ENCODE measurements at regions not wholly inside any gene's neighbourhood (a gene's known extent, or its start where the extent isn't known, plus 50 kb on each side); places are given as distances from the start of the nearest gene placed in this dataset.
"Not testable (repeated sequence)": the region's sequence is repeated elsewhere in the genome, so short reads cannot be mapped to it uniquely, and the experiment has no call there.

DNA sequence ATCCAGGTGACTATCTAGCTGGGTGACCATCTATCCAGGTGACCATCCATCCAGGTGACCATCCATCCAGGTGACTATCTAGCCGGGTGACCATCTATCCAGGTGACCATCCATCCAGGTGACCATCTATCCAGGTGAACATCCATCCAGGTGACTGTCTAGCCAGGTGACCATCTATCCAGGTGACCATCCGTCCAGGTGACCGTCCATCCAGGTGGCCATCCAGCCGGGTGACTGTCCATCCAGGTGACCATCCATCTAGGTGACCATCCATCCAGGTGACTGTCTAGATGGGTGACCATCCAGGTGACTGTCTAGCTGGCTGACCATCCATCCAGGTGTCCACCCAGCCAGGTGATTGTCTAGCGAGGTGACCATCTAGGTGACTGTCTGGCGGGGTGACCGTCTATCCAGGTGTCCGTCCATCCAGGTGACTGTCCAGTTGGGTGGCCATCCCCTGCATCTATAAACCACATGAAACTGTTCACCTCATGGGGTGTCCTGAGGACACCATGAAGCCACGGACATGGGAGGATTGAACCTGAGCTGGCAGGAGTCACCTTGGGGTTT is 305.3 kb downstream of the NDUFA10 start:
- no peak overlapping the region for H3K4me2 ChIP-seq (ENCODE audit: insufficient read depth, low read length)
- ChIA-PET POLR2A (no interaction called here), CTCF (ENCODE audit: low intra/inter-chr PET ratio) (no interaction called here)
- no peak for ATAC-seq
- H3K9me3 ChIP-seq (replicated peaks; ENCODE audit: control insufficient read depth, insufficient read depth, low read depth, low read length): no peaks in the 10 kb centered on the region
- H2AFZ ChIP-seq (ENCODE audit: low read depth, low read length): no peak overlapping the region
- no peak overlapping the region for H3K9ac ChIP-seq (ENCODE audit: insufficient read depth in 1 of 2, low read depth in 2 of 2, low read length in 2 of 2)
- intact Hi-C loops (cut with micrococcal nuclease) (no loop called here), in situ Hi-C loops (cut with MboI) (no loop called here)
- no peak for FAIRE-seq
- no TSS peak for BruUV-seq (replicated peaks)
- 0 out of 2 replicates have a peak, but pooled peaks cover 4% of the 10 kb centered on the region for H4K20me1 ChIP-seq (replicated peaks; ENCODE audit: control insufficient read depth, insufficient read depth, low read length)
- H3K4me1 ChIP-seq (replicated peaks in 1 of 2; ENCODE audit: control insufficient read depth in 2 of 2, insufficient read depth in 2 of 2, low read length in 2 of 2): no peaks in the 10 kb centered on the region
- no peak overlapping the region for H3K4me3 ChIP-seq
- H3K27ac ChIP-seq (ENCODE audit: extremely low read depth, low read depth, low read length): no peak overlapping the region
- no peak for TF ChIP-seq WHSC1 (IDR thresholded peaks at IDR 0.05; ENCODE audit: low read length)
- peaks cover 0 to 31% of the 10 kb centered on the region in 2 experiments; a peak in 3 of 5 replicates for H3K27me3 ChIP-seq (ENCODE audit: control insufficient read depth in 2 of 2, insufficient read depth in 2 of 2, low read length in 2 of 2)
- DNase-seq (ENCODE audit: extremely low read depth in 1 of 4, low spot score in 3 of 4): no peak
- H3K79me2 ChIP-seq (ENCODE audit: control insufficient read depth, insufficient read depth, low read length): no peaks in the 10 kb centered on the region
- no peaks in the 10 kb centered on the region for H3K36me3 ChIP-seq (ENCODE audit: control insufficient read depth, insufficient read depth, low read length)
- H3K9me1 ChIP-seq (ENCODE audit: control insufficient read depth, insufficient read depth, low read length): no peaks in the 10 kb centered on the region
- WGBS (ENCODE audit: insufficient coverage, low coverage, missing lambda C conversion rate): 2% methylated on average over 8 of the region's 9 CpGs

DNA sequence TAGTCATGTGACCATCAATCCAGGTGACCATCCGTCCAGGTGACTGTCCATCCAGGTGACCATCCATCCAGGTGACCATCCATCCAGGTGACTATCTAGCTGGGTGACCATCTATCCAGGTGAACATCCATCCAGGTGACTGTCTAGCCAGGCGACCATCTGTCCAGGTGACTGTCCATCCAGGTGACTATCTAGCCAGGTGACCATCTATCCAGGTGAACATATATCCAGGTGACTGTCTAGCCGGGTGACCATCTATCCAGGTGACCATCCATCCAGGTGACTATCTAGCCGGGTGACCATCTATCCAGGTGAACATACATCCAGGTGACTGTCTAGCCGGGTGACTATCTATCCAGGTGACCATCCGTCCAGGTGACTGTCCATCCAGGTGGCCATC is 306.2 kb downstream of the NDUFA10 start:
- H2AFZ ChIP-seq (ENCODE audit: low read depth, low read length); H3K9me1 ChIP-seq (ENCODE audit: control insufficient read depth, insufficient read depth, low read length); H3K4me2 ChIP-seq (ENCODE audit: insufficient read depth, low read length); CTCF ChIA-PET (ENCODE audit: low intra/inter-chr PET ratio); H4K20me1 ChIP-seq (replicated peaks; ENCODE audit: control insufficient read depth, insufficient read depth, low read length); H3K4me1 ChIP-seq (replicated peaks in 1 of 2; ENCODE audit: control insufficient read depth in 2 of 2, insufficient read depth in 2 of 2, low read length in 2 of 2); H3K9ac ChIP-seq (ENCODE audit: insufficient read depth in 1 of 2, low read depth in 2 of 2, low read length in 2 of 2); H3K27ac ChIP-seq (ENCODE audit: extremely low read depth, low read depth, low read length); FAIRE-seq; in situ Hi-C loops (cut with MboI); H3K9me3 ChIP-seq (replicated peaks; ENCODE audit: control insufficient read depth, insufficient read depth, low read depth, low read length); intact Hi-C loops (cut with micrococcal nuclease); H3K4me3 ChIP-seq; H3K79me2 ChIP-seq (ENCODE audit: control insufficient read depth, insufficient read depth, low read length); POLR2A ChIA-PET; DNase-seq (ENCODE audit: extremely low read depth in 1 of 4, low spot score in 3 of 4); ATAC-seq; BruUV-seq (replicated peaks); H3K36me3 ChIP-seq (ENCODE audit: control insufficient read depth, insufficient read depth, low read length): not testable (repeated sequence)
- peaks cover 0 to 34% of the 10 kb centered on the region in 2 experiments; a peak in 3 of 5 replicates for H3K27me3 ChIP-seq (ENCODE audit: control insufficient read depth in 2 of 2, insufficient read depth in 2 of 2, low read length in 2 of 2)
- 0% methylated on average over 6 of the region's 6 CpGs for WGBS (ENCODE audit: insufficient coverage, low coverage, missing lambda C conversion rate)
